Thyroid gland (tissue), 4 donors: ENCODE measurements at regions not wholly inside any gene's neighbourhood (a gene's known extent, or its start where the extent isn't known, plus 50 kb on each side); places are given as distances from the start of the nearest gene placed in this dataset.

Source experiments
- DNase-seq, 2 donors: peaks; one replicate each; pipeline ENCODE4 v3.0.0-alpha.2; 2019
- H3K27ac ChIP-seq, 3 donors: fragments of 200-600 bp; sonication (generic); 1 replicate in 2 of 3; 2 replicates in 1 of 3; pipeline ENCODE4 v1.5.1; 2016 to 2019; ENCODE audit warnings: mild to moderate bottlenecking in 1 of 3, moderate library complexity in 1 of 3
- H3K27me3 ChIP-seq: fragments of 200-600 bp; sonication (generic); one replicate; pipeline ENCODE4 v1.5.1; 2019
- H3K36me3 ChIP-seq, 2 donors: fragments of 200-600 bp; sonication (generic); one replicate each; pipeline ENCODE4 v1.5.1; 2016 to 2019
- H3K4me1 ChIP-seq, 2 donors: fragments of 200-600 bp; sonication (generic); one replicate each; pipeline ENCODE4 v1.5.1; 2017 to 2019
- H3K4me3 ChIP-seq, 3 donors: fragments of 200-600 bp; sonication (generic); replicated peaks in 1 of 3; 1 replicate in 2 of 3; 2 replicates in 1 of 3; pipeline ENCODE4 v1.5.1; 2016; ENCODE audit warnings: mild to moderate bottlenecking in 1 of 3
- H3K9me3 ChIP-seq: fragments of 200-600 bp; sonication (generic); one replicate; pipeline ENCODE4 v1.5.1; 2017
- CTCF ChIP-seq, 6 experiments: fragments of 200-600 bp in 3 of 6; fragments of 450-650 bp in 3 of 6; sonication (generic) in 3 of 6; IDR thresholded peaks; one replicate each; pipeline ENCODE4 v1.5.1; 2016 to 2019; ENCODE audit warnings: antibody characterized with exemption in 6 of 6, mild to moderate bottlenecking in 2 of 6, inconsistent platforms in 1 of 6, moderate library complexity in 1 of 6
- POLR2A ChIP-seq, 2 donors: fragments of 450-650 bp; IDR thresholded peaks; one replicate each; pipeline ENCODE4 v1.6.1; 2017; ENCODE audit warnings: antibody characterized with exemption in 2 of 2, mild to moderate bottlenecking in 2 of 2, moderate library complexity in 1 of 2
- WGBS, 2 donors: methylation state at CpG; one replicate each; pipeline ENCODE4 v1.1.5; 2017; 5-methylcytosine and 5-hydroxymethylcytosine counted together
- intact Hi-C: fragments of 100-400 bp; cut with DNase I; formaldehyde crosslinking; loops from one replicate; pipeline ENCODE4 v1.15.1; 2023

DNA sequence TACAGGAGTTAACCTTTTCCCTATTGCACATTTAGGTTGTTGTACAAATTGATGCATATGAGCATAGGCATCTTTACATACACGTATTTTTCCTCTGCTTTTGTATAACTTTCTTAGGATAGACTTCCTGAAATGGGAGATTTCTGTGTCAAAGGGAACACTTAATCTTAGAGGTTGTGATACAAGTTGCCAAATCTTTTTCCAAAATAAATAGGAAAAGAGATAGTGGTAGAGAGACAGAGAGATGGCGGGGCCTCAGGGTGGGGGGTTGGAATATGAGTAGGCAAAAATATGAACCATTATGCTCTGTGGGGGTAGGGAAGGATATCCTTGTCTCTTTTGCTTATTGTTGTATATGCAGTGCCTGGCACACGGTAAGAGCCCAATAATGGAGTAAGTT, 70.7 kb upstream of the UBE2E1 start:
- intact Hi-C loops: no loop called here

GRCh38 chr3:23735535-23736326, 70.0 kb upstream of the UBE2E1 start:
- intact Hi-C loops: no loop called here
- peaks cover 17 to 28% of the 10 kb centered on the region in 2 donors for H3K4me1 ChIP-seq
- no peak overlapping the region for H3K27ac ChIP-seq
- WGBS, 2 donors: 52 to 56% methylated on average over 8 of the region's 8 CpGs
- H3K4me3 ChIP-seq: no peak overlapping the region
- H3K27me3 ChIP-seq: no peaks in the 10 kb centered on the region
- no peaks in the 10 kb centered on the region for H3K9me3 ChIP-seq
- DNase-seq: peak; percentile 8 to 23
- TF ChIP-seq CTCF (IDR thresholded peaks at IDR 0.05) (no peak), POLR2A (IDR thresholded peaks at IDR 0.05) (no peak)
- H3K36me3 ChIP-seq: no peaks in the 10 kb centered on the region

More for the DNA sequence above, 70.7 kb upstream of the UBE2E1 start:
- DNase-seq: no peak
- H3K36me3 ChIP-seq: no peaks in the 10 kb centered on the region
- H3K9me3 ChIP-seq: no peaks in the 10 kb centered on the region
- H3K4me3 ChIP-seq: no peak overlapping the region
- H3K27ac ChIP-seq: no peak overlapping the region
- no peaks in the 10 kb centered on the region for H3K27me3 ChIP-seq
- WGBS, 2 donors: 65 to 76% methylated on average over 3 of the region's 3 CpGs
- peaks cover 12 to 22% of the 10 kb centered on the region in 2 donors for H3K4me1 ChIP-seq
- TF ChIP-seq CTCF (IDR thresholded peaks at IDR 0.05) (no peak), POLR2A (IDR thresholded peaks at IDR 0.05) (no peak)

DNA sequence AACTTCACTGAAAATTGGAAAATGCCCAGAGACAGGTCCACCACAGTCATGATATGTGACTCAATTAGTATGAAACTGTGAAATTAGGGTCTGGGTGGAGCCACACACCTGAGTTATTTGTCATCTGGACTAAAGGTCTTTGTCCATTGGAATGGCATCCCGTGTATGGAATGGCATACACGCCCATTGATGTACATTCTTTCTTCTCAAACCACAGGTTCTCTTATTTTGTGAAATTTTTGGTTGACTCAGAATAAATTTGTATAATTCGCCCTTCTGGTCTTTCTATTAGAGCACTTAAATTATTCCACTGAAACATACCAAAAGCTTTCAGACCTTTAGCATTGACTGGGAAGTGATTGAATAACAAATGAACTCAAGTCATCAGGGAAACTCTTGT, 66.8 kb upstream of the UBE2E1 start:
- H3K27ac ChIP-seq: peak overlapping the region; percentile 77 to 85 (median 83)
- no peak for DNase-seq
- intact Hi-C loops: no loop called here

GRCh38 chr3:23739536-23739935, 66.2 kb upstream of the UBE2E1 start:
- Histone ChIP-seq H3K36me3 (no peaks in the 10 kb centered on the region), H3K9me3 (no peaks in the 10 kb centered on the region), H3K27me3 (no peaks in the 10 kb centered on the region), H3K4me3 (no peak overlapping the region), H3K4me1 (peaks cover 32 to 47% of the 10 kb centered on the region in 2 donors), H3K27ac (peak overlapping the region; percentile 77 to 85 (median 83))
- TF ChIP-seq POLR2A (IDR thresholded peaks at IDR 0.05) (no peak), CTCF (IDR thresholded peaks at IDR 0.05) (no peak)
- intact Hi-C loops: no loop called here
- peak; percentile 42 for DNase-seq
- 0 to 10% methylated on average over 1 of the region's 1 CpG for WGBS, 2 donors

More for the DNA sequence above, 66.8 kb upstream of the UBE2E1 start:
- H3K4me3 ChIP-seq: no peak overlapping the region
- TF ChIP-seq POLR2A (IDR thresholded peaks at IDR 0.05) (no peak), CTCF (IDR thresholded peaks at IDR 0.05) (no peak)
- no peaks in the 10 kb centered on the region for H3K27me3 ChIP-seq
- 94 to 97% methylated on average over 3 of the region's 3 CpGs for WGBS, 2 donors
- H3K4me1 ChIP-seq: peaks cover 32 to 47% of the 10 kb centered on the region in 2 donors
- H3K9me3 ChIP-seq: no peaks in the 10 kb centered on the region
- H3K36me3 ChIP-seq: no peaks in the 10 kb centered on the region

DNA sequence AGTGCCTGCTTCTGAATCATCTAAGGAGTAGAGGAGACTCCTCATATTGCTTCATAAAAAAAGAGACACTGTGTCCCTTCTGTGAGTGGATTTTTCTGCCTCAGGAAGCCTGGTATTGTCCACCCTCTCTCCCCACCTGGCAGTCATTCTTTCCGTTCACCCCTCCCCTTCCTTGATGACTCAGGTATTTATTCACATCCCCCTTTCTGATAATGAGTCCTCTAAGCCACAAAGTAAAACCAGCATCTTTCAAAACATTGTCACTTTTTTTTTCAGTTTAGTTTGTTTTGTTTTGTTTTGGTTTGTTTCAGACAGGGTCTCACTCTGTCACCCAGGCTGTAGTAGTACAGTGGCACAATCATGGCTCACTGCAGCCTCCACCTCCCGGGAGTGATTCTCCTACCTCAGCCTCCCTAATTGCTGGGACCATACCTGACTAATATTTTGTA, 65.2 kb upstream of the UBE2E1 start:
- Histone ChIP-seq H3K36me3 (no peaks in the 10 kb centered on the region), H3K9me3 (no peaks in the 10 kb centered on the region), H3K4me1 (peaks cover 32 to 47% of the 10 kb centered on the region in 2 donors), H3K27me3 (no peaks in the 10 kb centered on the region), H3K4me3 (no peak overlapping the region), H3K27ac (peak overlapping the region; percentile 66 to 85 (median 77))
- intact Hi-C loops: no loop called here
- peak; percentile 67 to 69 for DNase-seq
- no peak for TF ChIP-seq POLR2A (IDR thresholded peaks at IDR 0.05)
- no peak for TF ChIP-seq CTCF (IDR thresholded peaks at IDR 0.05)
- 69 to 70% methylated on average over 2 of the region's 2 CpGs for WGBS, 2 donors
